ENCODE measurements at regions not wholly inside any gene's neighbourhood (a gene's known extent, or its start where the extent isn't known, plus 50 kb on each side); places are given as distances from the start of the nearest gene placed in this dataset.

GRCh38 chr3:35409991-35410390 lies 229.3 kb upstream of the ARPP21 start:
- intact Hi-C loops (cut with DNase I): no loop called here
- Histone ChIP-seq H3K4me1 (no peaks in the 10 kb centered on the region), H3K4me3 (no peak overlapping the region), H3K9me3 (no peaks in the 10 kb centered on the region), H3K27me3 (ENCODE audit: insufficient read depth in 3 of 3, low read length in 2 of 3) (no peaks in the 10 kb centered on the region), H3K27ac (no peak overlapping the region), H3K36me3 (ENCODE audit: insufficient read depth in 1 of 2, low read depth in 1 of 2) (no peaks in the 10 kb centered on the region)
- no peak for TF ChIP-seq CTCF (IDR thresholded peaks at IDR 0.05)
- DNase-seq (no peak), ATAC-seq (no peak)
- 95 to 98% (median 98%) methylated on average over 1 of the region's 1 CpG for WGBS, 3 donors

- DNase-seq (no peak), ATAC-seq (no peak)
- no peak for TF ChIP-seq CTCF (IDR thresholded peaks at IDR 0.05)
- H3K27ac ChIP-seq: no peak overlapping the region
- intact Hi-C loops (cut with DNase I): no loop called here
- 88 to 97% (median 96%) methylated on average over 1 of the region's 1 CpG for WGBS, 3 donors
- H3K4me3 ChIP-seq: no peak overlapping the region
- H3K27me3 ChIP-seq (ENCODE audit: insufficient read depth in 3 of 3, low read length in 2 of 3): no peaks in the 10 kb centered on the region
- no peaks in the 10 kb centered on the region for H3K4me1 ChIP-seq
- no peaks in the 10 kb centered on the region for H3K9me3 ChIP-seq
- H3K36me3 ChIP-seq (ENCODE audit: insufficient read depth in 1 of 2, low read depth in 1 of 2): no peaks in the 10 kb centered on the region
These were observed 225.8 kb upstream of the ARPP21 start for GRCh38 chr3:35413483-35413882.

- no peak for ATAC-seq
- H3K36me3 ChIP-seq (ENCODE audit: insufficient read depth in 1 of 2, low read depth in 1 of 2): no peaks in the 10 kb centered on the region
- no peak overlapping the region for H3K27ac ChIP-seq
- TF ChIP-seq CTCF (IDR thresholded peaks at IDR 0.05): no peak
- no peak for DNase-seq
- WGBS, 3 donors: 60 to 67% (median 60%) methylated on average over 2 of the region's 2 CpGs
- no peaks in the 10 kb centered on the region for H3K27me3 ChIP-seq (ENCODE audit: insufficient read depth in 3 of 3, low read length in 2 of 3)
- H3K4me3 ChIP-seq: no peak overlapping the region
- no peaks in the 10 kb centered on the region for H3K4me1 ChIP-seq
- intact Hi-C loops (cut with DNase I): no loop called here
- no peaks in the 10 kb centered on the region for H3K9me3 ChIP-seq
These were observed 222.2 kb upstream of the ARPP21 start for GRCh38 chr3:35417080-35417479.

DNA sequence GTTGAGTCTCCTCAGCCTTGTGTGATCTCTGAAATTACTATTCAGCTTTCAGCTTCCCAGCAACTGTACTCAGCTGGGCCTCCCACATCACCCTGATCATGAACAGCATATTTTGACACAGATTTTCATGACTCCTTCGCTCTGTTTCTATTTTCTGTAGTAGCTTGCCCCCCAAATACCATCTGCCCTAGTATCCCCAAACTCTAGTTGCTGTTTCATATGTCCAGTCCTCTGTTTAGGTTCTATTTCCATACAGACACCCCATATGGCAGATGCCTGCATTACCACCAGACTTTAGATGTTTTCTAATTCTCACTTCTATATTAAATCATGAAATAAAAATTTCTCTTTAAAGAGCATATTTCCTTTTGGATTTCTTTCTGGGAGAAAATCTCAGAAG lies 217.2 kb upstream of the ARPP21 start:
- no peaks in the 10 kb centered on the region for H3K36me3 ChIP-seq (ENCODE audit: insufficient read depth in 1 of 2, low read depth in 1 of 2)
- no peaks in the 10 kb centered on the region for H3K4me1 ChIP-seq
- TF ChIP-seq CTCF (IDR thresholded peaks at IDR 0.05): no peak
- no peak overlapping the region for H3K4me3 ChIP-seq
- no peak for ATAC-seq
- DNase-seq: no peak
- no peaks in the 10 kb centered on the region for H3K9me3 ChIP-seq
- 91 to 100% (median 91%) methylated on average over 1 of the region's 1 CpG for WGBS, 3 donors
- H3K27me3 ChIP-seq (ENCODE audit: insufficient read depth in 3 of 3, low read length in 2 of 3): no peaks in the 10 kb centered on the region
- H3K27ac ChIP-seq: no peak overlapping the region
- intact Hi-C loops (cut with DNase I): no loop called here

DNA sequence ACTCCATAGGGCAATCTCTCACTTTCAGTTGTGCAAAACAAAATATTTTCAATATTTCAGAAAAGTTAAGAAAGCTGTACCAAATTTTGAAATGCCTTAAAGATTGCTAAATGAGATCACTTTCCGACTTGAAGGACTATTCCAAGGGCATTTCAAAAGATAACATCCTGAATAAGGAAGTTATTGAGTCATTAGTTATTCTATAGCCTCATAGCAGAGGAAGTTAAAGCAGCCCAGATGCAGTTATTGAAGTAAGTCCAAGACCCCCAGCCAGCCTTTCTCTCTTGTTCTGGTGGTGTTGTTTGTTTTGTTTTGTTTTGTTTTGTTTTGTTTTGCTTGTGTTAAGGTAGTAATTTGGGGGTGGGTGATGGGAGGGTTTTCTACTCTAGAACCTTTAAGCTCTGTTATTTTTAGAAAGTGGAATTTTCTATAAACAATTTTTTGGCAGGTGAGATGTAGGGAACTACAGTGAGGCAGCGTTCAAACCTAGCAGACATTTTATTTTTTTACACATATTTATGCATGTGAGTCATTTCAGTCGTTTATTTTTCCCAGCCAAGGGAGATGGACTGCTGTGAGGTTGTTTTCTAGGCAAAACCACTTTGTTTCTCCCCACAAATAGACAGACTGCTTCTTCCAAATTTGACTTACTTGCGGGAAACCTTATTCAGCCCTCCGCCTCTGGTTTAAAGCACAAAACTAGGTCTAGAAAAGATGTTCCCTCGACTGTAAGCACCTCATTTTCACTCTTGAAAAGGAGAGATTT lies 216.3 kb upstream of the ARPP21 start:
- no peak overlapping the region for H3K27ac ChIP-seq
- no peak overlapping the region for H3K4me3 ChIP-seq
- WGBS, 3 donors: 48 to 50% (median 49%) methylated on average over 6 of the region's 6 CpGs
- no peaks in the 10 kb centered on the region for H3K27me3 ChIP-seq (ENCODE audit: insufficient read depth in 3 of 3, low read length in 2 of 3)
- no peaks in the 10 kb centered on the region for H3K9me3 ChIP-seq
- ATAC-seq: no peak
- intact Hi-C loops (cut with DNase I): no loop called here
- no peaks in the 10 kb centered on the region for H3K36me3 ChIP-seq (ENCODE audit: insufficient read depth in 1 of 2, low read depth in 1 of 2)
- no peak for TF ChIP-seq CTCF (IDR thresholded peaks at IDR 0.05)
- H3K4me1 ChIP-seq: no peaks in the 10 kb centered on the region
- no peak for DNase-seq
